Choroid plexus epithelial cell (primary cell): ENCODE measurements at regions not wholly inside any gene's neighbourhood (a gene's known extent, or its start where the extent isn't known, plus 50 kb on each side); places are given as distances from the start of the nearest gene placed in this dataset.

Experiments used
- DNase-seq: peaks from one replicate; pipeline ENCODE4 v3.0.0-alpha.2; 2010; ENCODE audit warnings: low read depth
- H3K4me3 ChIP-seq: 2 replicates; pipeline ENCODE4 v1.5.1; 2011; ENCODE audit warnings: low read depth, mild to moderate bottlenecking, control low read depth, low read length, moderate library complexity
- TF ChIP-seq, protein P1 (sequence below): conservative IDR thresholded peaks from 2 replicates; pipeline ENCODE4 v1.5.1; 2011; ENCODE audit warnings: low read depth, mild to moderate bottlenecking, control low read depth, inconsistent platforms, low read length, moderate library complexity

GRCh38 chr4:114383067-114383466 is 215.5 kb upstream of the UGT8 start:
- TF ChIP-seq, protein P1, sequence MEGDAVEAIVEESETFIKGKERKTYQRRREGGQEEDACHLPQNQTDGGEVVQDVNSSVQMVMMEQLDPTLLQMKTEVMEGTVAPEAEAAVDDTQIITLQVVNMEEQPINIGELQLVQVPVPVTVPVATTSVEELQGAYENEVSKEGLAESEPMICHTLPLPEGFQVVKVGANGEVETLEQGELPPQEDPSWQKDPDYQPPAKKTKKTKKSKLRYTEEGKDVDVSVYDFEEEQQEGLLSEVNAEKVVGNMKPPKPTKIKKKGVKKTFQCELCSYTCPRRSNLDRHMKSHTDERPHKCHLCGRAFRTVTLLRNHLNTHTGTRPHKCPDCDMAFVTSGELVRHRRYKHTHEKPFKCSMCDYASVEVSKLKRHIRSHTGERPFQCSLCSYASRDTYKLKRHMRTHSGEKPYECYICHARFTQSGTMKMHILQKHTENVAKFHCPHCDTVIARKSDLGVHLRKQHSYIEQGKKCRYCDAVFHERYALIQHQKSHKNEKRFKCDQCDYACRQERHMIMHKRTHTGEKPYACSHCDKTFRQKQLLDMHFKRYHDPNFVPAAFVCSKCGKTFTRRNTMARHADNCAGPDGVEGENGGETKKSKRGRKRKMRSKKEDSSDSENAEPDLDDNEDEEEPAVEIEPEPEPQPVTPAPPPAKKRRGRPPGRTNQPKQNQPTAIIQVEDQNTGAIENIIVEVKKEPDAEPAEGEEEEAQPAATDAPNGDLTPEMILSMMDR: no peak
- no peak for DNase-seq
- H3K4me3 ChIP-seq: no peak overlapping the region

- DNase-seq: peak; percentile 85
- no peak overlapping the region for H3K4me3 ChIP-seq
- TF ChIP-seq, protein P1: no peak
Observed at GRCh38 chr4:114383721-114384120, 214.9 kb upstream of the UGT8 start.

- H3K4me3 ChIP-seq: no peak overlapping the region
- TF ChIP-seq, protein P1: peak; percentile 57
- DNase-seq: peak; percentile 76
Observed at GRCh38 chr4:114384629-114385028, 214.0 kb upstream of the UGT8 start.

GRCh38 chr4:114385195-114385985 is 213.2 kb upstream of the UGT8 start:
- DNase-seq: no peak
- no peak overlapping the region for H3K4me3 ChIP-seq
- TF ChIP-seq, protein P1: no peak

- peak; percentile 70 for DNase-seq
Observed at GRCh38 chr4:114386637-114387233, 211.9 kb upstream of the UGT8 start.

DNA sequence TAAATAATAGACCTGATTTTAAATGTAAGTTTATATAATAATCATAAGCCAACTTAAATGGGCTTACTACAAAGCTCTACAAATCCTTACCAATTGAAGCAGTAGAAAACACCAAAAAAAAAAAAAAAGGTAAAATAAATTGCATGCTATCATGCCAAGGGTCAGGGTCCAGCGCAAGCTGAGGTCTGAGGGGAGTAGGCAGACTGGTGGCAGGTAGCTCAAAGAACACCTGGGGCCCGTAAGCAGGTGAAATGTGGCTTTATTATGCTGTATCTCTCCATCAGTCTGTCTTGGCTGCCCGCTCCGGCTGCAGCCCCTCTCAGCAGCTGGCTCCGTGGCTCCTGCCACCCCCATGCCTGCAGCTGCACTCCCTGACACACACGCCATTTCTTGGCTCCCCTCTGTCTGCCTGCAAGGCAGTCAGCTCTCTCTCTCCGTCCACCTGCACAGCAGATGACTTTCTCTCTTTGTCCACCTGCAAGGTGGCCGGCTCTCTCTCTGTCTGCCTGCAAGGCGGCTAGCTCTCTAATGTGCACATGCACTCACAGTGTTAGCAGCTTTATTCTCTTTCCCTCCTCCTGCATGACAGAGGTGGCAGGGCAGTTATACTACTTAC is 209.4 kb upstream of the UGT8 start:
- TF ChIP-seq, protein P1: no peak
- DNase-seq: no peak
- no peak overlapping the region for H3K4me3 ChIP-seq

More at GRCh38 chr4:114386637-114387233, 211.9 kb upstream of the UGT8 start:
- TF ChIP-seq, protein P1: peak; percentile 70
- H3K4me3 ChIP-seq: no peak overlapping the region
